GM21528 (cell line): ENCODE measurements at regions not wholly inside any gene's neighbourhood (a gene's known extent, or its start where the extent isn't known, plus 50 kb on each side); places are given as distances from the start of the nearest gene placed in this dataset.
"Not testable (repeated sequence)": the region's sequence is repeated elsewhere in the genome, so short reads cannot be mapped to it uniquely, and the experiment has no call there.

Experiments
- ATAC-seq: cut with Tn5 transposase; IDR thresholded peaks from one replicate; pipeline ENCODE4 v1.9.1; 2021; ENCODE audit warnings: mild to moderate bottlenecking, moderate library complexity; ENCODE audit not compliant: unreplicated experiment, low FRiP score

DNA sequence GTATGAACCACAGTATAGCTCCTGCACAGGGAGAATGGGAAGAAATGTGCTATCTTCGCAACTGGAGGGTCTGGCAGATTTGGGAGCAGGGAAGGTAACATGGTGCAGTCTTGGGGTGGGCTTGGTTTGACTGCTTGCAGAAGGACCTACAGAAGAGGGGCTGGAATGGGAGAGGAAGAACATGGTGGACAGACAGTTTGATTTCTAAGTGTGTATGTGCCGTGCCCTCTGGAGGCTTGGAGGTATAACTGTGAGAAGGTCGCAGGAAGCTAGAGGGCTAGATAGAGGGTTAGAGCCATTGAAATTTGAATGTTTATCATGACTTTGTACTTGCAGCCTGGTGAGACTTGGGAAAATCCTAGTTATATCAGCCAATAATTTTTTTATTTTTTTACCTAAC is 169.2 kb downstream of the SQOR start:
- ATAC-seq = no peak

DNA sequence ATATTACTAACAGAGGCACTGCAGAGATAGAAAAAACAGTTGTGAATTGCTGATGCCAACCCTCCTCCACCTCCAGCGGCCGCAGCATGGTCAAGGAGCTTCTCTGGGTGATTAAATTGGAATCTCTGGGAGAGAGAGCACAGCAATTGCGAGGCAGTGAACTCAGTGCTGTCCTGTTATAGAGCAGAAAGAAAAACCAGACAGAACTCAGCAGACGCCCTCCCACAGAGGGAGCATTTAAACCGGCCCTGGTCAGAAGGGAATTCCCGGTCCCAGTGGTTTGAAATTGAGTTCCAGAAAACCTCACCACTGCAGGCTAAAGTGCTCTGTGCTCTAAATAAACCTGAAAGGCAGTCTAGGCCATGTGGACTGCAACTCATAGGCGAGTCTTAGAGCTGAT is 175.4 kb downstream of the SQOR start:
- ATAC-seq = no peak

DNA sequence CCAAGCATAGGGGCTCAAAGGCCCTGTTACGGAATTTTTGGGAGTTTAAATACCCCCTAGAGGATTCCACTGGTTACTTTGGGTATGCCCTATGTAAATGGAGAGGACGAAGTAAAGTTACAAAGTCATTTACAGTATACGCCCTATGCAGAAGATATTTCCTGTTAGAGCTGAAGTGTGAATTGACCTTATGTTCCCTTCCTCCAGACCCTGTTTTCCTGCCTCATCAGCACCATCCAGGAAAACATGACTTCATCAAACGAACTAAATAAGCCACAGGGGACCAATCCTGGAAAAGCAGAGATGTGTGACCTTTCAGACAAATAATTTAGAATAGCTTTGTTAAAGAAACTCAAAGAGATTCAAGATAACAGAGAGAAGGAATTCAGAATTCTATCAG is 177.4 kb downstream of the SQOR start:
- no peak for ATAC-seq

DNA sequence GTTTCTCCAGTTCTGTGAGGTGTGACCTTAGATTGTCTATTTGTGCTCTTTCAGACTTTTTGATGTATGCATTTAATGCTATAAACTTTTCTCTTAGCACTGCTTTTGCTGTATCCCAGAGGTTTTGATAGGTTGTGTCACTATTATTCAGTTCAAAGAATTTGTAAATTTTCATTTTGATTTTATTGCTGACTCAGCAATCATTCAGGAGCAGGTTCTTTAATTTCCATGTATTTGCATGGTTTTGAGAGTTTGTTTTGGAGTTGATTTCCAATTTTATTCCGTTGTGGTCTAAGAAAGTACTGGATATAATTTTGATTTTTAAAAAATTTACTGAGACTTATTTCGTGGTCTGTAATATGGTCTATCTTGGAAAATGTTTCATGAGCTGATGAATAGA is 182.7 kb downstream of the SQOR start:
- not testable (repeated sequence) for ATAC-seq

DNA sequence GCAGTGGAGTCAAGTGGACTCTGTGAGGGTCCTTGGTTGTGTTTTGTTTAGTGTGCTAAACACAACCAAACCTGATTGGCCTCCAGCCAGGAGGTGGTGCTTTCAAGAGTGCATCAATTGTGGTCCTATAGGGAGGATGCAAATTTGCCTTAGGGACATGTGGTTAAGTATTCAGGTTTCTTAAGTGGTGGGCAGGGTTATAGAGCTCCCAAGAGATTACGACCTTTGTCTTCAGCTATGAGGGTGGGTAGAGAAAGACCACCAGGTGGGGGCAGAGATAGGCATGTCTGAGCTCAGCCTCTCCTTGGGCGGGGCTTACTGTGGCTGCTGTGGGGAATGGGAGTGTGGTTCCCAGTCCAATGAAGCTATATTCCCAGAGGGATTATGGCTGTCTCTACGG is 186.6 kb downstream of the SQOR start:
- no peak for ATAC-seq

DNA sequence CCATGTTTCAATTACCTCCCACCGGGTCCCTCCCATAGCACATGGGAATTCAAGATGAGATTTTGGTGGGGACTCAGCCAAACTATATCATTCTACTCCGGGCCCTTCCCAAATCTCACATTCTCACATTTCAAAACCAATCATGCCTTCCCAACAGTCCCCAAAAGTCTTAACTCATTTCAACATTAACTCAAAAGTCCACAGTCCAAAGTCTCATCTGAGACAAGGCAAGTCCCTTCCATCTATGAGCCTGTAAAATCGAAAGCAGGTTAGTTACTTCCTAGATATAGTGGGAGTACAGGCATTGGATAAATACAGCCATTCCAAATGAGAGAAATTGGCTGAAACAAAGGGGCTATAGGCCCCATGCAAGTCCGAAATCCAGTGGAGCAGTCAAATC is 188.1 kb downstream of the SQOR start:
- ATAC-seq = not testable (repeated sequence)

DNA sequence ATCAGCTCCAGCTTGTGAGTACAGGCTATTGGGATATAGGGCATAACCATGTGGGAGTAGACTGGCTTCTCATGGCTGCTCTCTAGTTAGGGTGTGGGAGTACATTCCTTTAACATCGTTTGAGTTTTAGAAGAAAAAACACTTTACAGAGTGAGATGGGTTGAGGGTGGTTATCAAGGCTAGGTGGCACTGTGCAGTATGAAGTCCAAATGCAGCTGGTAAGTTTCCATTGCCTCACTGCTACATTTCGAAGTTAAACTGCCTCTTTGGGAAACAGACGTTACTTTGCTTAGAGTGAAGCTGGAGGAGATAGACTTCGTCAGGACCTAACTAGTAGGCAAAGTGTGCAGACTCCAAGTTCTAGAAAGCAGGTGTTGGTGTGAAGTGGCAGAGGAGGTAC is 192.4 kb downstream of the SQOR start:
- ATAC-seq = no peak

DNA sequence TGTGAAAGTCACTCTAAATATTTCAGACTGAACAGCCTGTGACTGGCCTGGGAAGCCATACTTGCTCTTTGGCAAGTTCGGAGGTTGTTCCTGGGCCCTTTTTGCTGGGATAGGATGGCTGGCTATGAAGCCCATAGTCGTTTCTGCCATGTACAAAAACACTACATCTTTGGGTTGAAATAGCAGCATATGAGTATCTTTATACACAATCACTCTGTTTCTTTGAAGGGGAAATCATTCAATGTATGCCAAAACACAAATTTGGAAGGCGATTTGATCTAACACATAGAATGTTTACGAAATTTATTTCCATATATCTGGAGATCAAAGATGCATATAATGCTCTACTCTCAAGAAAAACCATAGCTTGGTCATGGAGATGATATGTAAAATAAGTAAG is 192.9 kb downstream of the SQOR start:
- no peak for ATAC-seq

DNA sequence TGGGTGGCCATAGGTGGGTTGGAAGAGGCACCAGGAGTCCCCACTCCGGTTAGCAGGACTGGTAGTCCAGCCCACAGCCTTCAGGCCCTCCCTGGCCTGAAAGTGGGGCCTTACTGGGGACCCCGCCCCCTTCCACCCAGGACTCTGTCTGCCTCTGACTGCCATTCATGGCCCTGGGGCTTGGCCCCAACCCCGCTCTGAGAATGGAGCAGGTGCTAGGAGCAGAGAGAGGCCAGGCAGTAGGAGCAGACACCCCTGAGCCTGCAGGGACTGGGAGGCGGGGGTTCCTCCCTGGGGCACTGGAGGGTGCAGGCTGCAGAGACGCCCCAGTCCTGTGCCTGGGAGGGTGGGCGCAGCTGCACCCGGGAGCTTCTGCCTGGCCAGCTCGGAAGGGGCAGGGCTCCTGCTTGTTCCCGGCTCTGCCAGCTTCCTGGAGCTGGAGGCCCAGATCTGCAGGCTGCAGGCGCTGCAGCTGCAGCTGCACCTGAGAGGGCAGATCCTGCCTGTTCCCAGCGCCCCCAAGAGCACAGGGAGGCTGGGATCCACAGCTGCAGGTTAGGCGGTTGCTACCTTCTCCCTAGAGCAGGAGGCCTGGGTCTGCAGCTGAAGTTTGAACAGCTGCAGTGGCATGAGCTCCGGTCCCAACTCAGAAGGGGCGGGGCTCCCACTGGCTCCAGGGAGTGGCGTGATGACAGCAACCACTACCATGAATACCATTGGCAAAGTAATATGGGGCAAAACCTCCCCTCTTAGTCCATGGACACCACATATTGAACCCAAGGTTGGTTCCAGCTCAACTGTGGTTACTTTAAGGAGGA is 194.7 kb downstream of the SQOR start:
- ATAC-seq = no peak

DNA sequence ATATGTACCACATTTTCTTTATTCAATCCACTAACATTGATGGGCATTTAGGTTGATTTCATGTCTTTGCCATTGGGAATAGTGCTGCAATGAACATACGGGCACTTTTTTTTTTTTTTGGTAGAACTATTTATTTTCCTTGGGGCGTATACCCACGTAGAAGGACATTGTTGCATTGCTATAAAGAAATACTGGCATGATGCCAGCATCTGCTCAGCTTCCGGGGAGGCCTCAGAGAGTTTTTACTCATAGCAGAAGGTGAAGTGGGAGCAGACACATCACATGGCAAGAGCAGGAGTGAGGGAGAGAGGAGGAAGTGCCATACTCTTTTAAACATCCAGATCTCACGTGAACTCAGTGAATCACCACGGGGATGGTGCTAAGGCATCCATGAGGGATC is 197.0 kb downstream of the SQOR start:
- ATAC-seq = no peak

DNA sequence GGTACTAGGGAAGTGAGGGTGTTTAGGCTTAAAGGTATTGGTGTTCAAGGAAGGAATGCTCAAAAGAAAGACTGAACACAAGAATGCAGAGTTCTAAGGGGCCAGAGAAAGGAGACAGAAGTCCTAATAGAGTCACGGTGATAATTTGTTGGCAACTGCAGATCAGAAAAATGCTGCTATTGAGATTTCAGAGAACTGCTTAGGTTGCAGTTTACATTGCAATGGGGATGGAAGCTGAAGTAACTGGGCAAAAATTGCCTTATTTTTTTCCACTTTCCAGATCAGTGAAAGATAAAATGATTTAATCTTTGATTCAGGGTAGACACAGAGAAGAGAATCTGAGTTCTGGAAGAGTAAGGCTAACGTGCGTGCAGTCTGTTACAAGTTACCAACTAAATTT is 199.8 kb downstream of the SQOR start:
- no peak for ATAC-seq

DNA sequence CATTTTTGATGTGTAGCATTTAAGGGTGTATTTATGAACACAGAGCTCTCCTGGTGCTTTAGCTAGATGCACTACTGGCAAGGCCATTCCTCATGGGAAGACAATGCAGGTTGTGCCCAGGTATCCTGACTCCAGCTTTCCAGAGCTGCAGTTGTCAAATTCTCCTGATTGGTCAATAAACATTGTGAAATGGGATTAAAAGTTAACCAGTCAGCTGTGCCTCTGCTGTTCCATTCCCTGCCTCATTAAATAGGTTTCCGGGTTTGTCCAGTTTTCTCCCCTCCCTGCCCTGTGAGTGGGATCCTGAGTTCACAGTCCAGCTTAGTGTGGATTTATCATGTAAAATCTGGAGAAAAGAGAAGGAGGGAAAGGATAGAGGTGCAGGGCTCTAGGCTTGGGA is 207.3 kb downstream of the SQOR start:
- ATAC-seq = no peak

DNA sequence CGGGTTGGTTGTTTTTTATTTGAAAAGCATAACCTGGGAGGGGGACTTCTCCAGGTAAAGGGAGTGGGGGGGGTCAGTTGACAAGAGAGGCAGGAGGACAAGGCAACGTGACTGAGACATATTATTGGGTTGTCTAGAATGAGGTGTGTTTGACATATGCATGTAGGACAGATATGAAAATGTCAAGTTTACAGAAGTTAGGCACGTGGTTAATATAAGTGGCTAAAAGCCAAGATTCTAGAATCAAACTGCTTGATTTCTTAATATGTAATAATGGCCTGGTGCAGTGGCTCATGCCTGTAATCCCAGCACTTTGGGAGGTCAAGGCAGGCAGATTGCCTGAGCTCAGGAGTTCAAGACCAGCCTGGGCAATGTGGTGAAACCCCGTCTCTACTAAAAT is 212.8 kb downstream of the SQOR start:
- ATAC-seq = no peak

DNA sequence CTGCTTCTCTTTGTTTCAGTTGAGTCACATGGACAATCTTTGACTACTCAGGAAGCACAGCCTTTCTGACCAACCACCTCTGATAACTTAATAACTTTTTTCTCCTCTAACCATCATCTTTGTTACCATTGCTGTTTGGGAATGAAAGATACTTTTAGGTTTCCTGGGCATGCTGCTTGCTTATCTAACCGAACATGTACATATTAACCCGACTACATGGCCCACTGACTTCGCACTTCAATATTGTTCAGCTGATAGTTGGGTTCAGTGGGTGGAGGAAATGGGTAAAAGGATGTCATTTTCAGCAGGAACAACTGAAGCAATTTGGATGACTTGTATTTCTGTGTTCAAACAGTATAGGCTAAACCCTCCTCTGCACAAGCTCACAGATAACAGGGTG is 214.3 kb downstream of the SQOR start:
- ATAC-seq = no peak

DNA sequence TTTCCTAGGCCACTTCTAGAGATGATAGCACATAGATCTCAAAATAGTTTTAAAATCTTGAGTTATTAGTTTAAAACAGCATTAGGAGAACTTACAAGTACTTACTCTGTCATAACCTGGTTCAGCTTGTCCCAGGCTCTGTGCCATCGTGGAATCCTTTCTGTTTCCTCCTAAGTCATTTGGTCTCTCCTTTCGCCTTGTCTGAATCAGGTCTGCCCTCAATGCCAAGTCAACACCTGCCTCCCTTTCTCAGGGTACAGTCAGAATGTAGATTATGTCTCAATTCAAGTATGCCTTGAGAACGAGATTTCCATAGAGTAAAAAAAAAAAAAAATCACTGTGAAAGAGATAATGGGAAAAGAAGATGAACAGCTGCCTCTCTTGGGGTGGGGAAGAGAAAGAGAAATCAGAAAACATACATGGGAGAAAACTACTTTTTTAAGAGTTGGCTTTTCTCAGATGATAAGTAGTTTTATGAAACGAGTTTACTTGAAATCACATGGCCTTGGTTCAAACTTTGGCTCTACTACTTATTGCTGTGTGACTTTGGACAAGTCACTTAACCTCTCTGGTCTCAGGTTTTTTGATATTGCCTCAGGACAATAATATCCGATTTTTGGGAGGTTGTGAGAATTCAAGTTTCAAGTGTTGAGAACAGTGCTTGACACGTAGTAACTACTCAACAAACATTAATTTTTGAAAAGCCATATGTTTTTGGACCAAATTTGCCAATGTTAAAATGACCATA is 219.8 kb downstream of the SQOR start:
- ATAC-seq = no peak

DNA sequence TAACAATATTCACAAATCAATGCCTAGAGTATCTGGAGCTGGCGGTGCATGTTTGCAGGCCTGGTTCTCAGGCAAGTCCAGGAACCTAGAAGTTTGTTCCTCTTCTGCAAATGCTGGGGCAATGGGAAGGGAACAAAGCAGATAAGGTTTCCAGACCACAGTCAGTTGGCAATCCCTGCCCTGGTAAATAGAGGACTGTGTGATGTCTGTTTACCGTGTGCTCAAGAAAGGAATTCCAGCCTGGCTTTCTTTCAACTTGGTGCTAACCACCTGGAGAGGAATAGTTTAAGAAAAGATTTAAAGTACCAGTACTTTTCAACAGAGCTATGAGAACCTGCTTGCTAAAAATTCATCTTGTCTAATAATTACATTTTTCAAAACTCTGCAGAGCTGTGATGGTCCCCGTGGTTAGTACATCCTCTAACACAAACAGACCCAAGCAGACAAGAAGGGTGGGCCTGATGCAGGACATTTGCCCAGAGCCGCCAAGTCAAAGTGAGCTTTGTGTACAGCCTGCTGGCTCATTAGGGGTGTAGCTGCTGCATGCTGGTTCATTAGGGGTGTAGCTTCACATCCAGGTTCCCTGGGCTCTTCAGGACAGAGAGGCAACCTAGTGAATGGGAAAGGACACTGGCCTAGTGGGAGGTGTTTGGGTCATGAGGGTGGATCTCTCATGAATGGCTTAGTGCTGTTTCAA is 220.5 kb downstream of the SQOR start:
- ATAC-seq = no peak

DNA sequence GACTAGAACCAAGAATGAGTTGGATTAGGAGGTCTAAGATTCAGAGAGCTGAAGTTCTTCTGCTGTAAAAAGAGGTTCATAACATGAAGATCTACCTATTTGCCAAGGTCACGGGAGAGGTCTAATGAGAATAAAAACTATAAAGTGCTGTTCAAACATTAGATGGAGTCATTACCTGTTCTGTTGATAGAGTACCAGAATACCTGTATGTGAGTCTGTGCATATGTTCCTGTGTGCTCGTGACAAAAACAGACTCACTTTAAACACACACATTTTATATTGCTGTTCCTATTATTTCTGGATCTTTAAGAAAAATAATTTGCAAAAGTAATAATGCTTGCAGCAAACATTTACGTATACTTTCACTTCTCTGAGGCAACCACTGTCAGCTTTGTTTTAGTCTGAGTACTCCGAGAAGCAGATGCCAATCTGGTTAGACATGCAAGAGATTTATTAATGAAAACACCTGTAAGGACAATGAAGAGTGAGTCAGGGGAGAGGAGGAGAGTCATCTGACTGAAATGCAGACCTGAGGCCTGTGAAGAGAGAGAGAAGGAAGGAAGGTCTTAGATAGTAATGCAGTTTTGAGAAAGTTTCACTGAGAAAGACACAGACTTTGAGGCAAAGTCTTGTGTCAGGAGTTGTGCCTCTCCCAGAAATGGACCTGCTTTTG is 221.2 kb downstream of the SQOR start:
- no peak for ATAC-seq

DNA sequence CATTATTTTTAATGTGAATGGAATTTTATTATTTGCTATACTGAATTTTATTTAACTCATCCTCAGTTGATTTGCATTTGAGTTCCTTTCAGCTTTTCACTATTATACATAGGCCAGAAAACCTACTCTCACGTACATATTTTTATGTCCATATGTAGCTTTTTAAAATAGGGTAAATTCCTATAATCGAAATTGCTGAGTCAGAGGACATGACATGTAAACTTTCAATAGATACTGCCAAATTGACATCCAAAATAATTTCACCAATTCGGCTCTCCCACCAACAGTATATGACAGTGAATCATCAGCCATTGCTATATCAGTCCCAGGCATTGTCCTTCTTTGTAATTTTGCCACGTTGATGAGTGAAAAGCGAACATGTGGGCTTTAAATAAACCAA is 222.5 kb downstream of the SQOR start:
- ATAC-seq = no peak

DNA sequence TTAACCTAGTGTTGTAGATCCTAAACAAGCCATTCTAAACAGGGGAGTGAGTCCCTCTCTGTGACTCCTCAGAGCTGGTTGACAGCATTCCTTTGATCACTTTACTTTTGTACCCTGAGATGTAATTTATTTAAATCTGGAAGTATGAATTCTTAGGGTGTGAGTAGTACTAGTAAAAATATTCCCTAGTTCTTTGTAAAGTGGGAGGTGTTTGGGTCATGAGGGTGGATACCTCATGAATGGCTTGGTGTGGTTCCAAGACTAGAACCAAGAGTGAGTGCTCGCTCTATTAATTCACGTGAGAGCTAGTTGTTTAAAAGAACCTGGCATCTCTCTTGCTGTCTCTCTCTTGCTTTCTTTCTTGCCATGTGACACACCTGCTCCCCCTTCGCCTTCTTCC is 223.7 kb downstream of the SQOR start:
- ATAC-seq = no peak

DNA sequence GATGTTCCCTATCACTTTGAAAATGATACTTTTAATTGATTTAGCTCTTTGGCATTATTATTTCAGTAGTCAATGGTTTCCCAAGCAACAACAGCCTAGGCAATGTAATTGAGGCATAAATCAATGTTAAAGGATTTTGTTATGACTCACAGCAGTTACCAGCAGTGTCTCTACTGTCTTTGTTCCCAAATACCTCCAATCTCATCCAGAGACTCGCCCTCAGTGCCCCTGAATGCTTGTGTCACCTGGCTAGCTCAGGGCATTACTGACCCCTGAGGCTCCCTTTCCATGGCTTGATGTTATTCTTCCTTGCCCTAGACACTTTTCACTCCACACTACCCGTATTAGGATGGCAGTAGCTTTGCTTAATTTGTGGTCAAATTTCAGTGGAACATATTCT is 227.2 kb downstream of the SQOR start:
- ATAC-seq = no peak
